Astrocyte of the cerebellum (primary cell): ENCODE measurements at regions not wholly inside any gene's neighbourhood (a gene's known extent, or its start where the extent isn't known, plus 50 kb on each side); places are given as distances from the start of the nearest gene placed in this dataset.
"Not testable (repeated sequence)": the region's sequence is repeated elsewhere in the genome, so short reads cannot be mapped to it uniquely, and the experiment has no call there.

Experiments used
- DNase-seq: peaks from one replicate; pipeline ENCODE4 v3.0.0-alpha.2; 2011; ENCODE audit warnings: low read depth
- H3K4me3 ChIP-seq: 2 replicates; pipeline ENCODE4 v1.5.1; 2011; ENCODE audit warnings: mild to moderate bottlenecking, low read depth, low read length, moderate library complexity
- CTCF ChIP-seq: IDR thresholded peaks from 2 replicates; pipeline ENCODE4 v1.5.1; 2012; ENCODE audit warnings: low read length, low read depth, moderate library complexity, mild to moderate bottlenecking; ENCODE audit errors: missing control alignments
- in situ Hi-C: cut with HindIII; loops from 2 replicates; pipeline ENCODE4 v1.10.0; 2017; ENCODE audit warnings: low sequenced_read_pairs

- H3K4me3 ChIP-seq: no peak overlapping the region
- in situ Hi-C loops: no loop called here
- no peak for DNase-seq
Measured at GRCh38 chr11:37317803-37318202, 719.8 kb upstream of the RAG2 start.

DNA sequence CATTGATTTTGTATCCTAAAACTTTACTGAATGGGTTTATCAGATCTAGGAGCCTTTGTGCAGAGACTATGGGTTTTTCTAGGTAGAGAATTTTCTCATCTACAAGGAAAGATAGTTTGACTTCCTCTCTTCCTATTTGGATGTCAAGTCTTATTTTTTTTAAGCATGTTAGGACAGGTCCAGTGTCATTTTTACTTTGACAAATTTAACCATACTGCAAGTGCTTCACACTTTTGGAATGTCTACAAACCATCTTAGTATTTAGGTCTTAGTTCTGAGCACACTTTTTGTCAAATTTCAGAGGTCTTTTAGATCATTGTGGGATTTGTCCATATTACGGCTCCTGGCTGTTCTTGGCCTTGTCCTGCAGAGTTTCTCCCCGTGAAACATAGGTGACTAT is 715.2 kb upstream of the RAG2 start:
- in situ Hi-C loops: no loop called here
- DNase-seq: no peak
- no peak for TF ChIP-seq CTCF
- no peak overlapping the region for H3K4me3 ChIP-seq

More at GRCh38 chr11:37317803-37318202, 719.8 kb upstream of the RAG2 start:
- no peak for TF ChIP-seq CTCF

DNA sequence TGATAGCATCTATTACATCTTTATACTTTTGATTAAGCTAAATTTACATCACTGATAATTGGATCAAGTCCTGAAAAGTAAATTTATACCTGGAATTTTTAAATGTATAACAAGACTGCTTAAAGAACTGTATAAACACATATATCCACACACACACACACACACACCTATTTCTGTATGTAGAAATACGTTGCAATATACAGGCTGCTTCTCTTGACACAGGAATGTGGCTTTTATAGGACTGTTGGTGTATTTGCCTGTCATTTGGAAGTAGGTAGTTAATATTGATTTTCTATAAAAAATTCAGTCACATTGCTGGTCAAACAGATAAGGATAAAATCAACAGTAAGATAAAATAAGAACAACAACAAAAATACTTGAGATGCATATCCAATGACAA is 708.5 kb upstream of the RAG2 start:
- DNase-seq: no peak
- in situ Hi-C loops: no loop called here
- no peak overlapping the region for H3K4me3 ChIP-seq
- TF ChIP-seq CTCF: no peak

DNA sequence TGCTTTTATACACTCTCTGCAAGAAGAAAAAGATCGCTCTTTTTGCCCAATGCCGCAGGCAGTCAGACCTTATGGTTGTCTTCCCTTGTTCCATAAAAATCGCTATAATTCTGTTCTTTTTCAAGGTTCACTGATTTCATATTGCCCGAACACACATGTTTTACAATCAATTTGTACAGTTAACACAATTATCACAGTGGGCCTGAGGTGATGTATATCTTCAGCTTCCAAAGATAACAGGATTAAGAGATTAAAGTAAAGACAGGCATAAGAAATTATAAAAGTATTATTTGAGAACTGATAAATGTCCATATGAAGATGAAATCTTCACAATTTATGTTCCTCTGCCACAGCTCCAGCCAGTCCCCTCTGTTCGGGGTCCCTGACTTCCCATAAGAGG is 703.4 kb upstream of the RAG2 start:
- DNase-seq, H3K4me3 ChIP-seq, in situ Hi-C loops: not testable (repeated sequence)

GRCh38 chr11:37298173-37298572 is 700.1 kb upstream of the RAG2 start:
- H3K4me3 ChIP-seq: no peak overlapping the region
- in situ Hi-C loops: no loop called here
- no peak for TF ChIP-seq CTCF
- DNase-seq: no peak

DNA sequence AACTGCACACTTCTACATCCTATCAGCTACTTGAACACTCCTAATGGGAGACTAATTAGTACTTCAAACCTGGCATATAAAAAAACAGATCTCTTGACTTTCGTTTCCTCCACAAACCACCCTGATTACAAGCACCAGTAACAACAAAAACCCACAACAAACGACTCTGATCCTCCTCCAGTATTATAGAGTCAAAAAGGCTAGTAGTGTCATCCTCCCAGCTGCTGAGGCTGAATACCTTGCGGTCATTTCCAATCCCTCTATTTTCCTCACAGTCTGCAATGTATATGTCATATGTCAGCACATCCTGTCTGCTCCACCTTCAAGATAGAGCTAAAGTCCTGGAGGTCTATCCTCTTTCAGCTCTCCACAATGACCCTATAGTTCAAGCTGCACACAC is 688.9 kb upstream of the RAG2 start:
- TF ChIP-seq CTCF: no peak
- no peak overlapping the region for H3K4me3 ChIP-seq
- DNase-seq: no peak
- in situ Hi-C loops: no loop called here

- no peak for TF ChIP-seq CTCF
- DNase-seq: no peak
- no peak overlapping the region for H3K4me3 ChIP-seq
- in situ Hi-C loops: no loop called here
Measured at GRCh38 chr11:37282367-37282766, 684.3 kb upstream of the RAG2 start.
